ENCODE measurements at regions not wholly inside any gene's neighbourhood (a gene's known extent, or its start where the extent isn't known, plus 50 kb on each side); places are given as distances from the start of the nearest gene placed in this dataset.

DNA sequence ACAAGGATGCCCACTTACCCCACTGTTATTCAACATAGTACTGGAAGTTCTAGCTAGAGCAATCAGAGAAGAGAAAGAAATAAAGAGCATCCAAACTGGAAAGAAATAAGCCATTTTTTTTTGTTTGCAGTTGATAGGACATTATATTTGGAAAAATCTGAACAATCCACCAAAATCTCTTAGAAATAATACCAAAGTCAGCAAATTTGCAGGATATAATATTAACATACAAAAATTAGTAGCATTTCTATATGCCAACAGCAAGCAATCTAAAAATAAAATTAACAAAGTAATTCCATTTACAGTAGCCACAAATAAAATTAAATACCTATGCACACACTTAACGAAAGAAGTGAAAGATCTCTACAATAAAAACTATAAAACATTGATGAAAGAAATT, 599.3 kb downstream of the CDH9 start:
- TF ChIP-seq, protein P1, sequence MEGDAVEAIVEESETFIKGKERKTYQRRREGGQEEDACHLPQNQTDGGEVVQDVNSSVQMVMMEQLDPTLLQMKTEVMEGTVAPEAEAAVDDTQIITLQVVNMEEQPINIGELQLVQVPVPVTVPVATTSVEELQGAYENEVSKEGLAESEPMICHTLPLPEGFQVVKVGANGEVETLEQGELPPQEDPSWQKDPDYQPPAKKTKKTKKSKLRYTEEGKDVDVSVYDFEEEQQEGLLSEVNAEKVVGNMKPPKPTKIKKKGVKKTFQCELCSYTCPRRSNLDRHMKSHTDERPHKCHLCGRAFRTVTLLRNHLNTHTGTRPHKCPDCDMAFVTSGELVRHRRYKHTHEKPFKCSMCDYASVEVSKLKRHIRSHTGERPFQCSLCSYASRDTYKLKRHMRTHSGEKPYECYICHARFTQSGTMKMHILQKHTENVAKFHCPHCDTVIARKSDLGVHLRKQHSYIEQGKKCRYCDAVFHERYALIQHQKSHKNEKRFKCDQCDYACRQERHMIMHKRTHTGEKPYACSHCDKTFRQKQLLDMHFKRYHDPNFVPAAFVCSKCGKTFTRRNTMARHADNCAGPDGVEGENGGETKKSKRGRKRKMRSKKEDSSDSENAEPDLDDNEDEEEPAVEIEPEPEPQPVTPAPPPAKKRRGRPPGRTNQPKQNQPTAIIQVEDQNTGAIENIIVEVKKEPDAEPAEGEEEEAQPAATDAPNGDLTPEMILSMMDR (IDR thresholded peaks at IDR 0.05): no peak
- no peak for TF ChIP-seq POLR2A (IDR thresholded peaks at IDR 0.05)
